ENCODE measurements at regions not wholly inside any gene's neighbourhood (a gene's known extent, or its start where the extent isn't known, plus 50 kb on each side); places are given as distances from the start of the nearest gene placed in this dataset.
A peak's percentile ranks its signal among the peaks of the same experiment; 100 is the strongest.

GRCh38 chr18:25737710-25738311 is 352.6 kb downstream of the SS18 start:
- Mint-ChIP-seq H3K9me3 (no peaks in the 10 kb centered on the region), H3K4me3 (no peak overlapping the region), H3K4me1 (peaks cover 55% of the 10 kb centered on the region), H3K27me3 (ENCODE audit: low read depth) (peaks cover 3% of the 10 kb centered on the region), H3K36me3 (ENCODE audit: low read depth) (no peaks in the 10 kb centered on the region), H3K27ac (peak overlapping the region; percentile 38 to 70 (median 65))
- no peak for TF ChIP-seq CTCF (IDR thresholded peaks at IDR 0.05; ENCODE audit: unreplicated experiment in 3 of 3)

GRCh38 chr18:25736516-25736915 is 353.9 kb downstream of the SS18 start:
- H3K36me3 Mint-ChIP-seq (ENCODE audit: low read depth) = peaks cover under 1% of the 10 kb centered on the region
- no peak overlapping the region for H3K4me3 Mint-ChIP-seq
- H3K9me3 Mint-ChIP-seq = peaks cover 3% of the 10 kb centered on the region
- H3K4me1 Mint-ChIP-seq = peaks cover 48% of the 10 kb centered on the region
- H3K27ac Mint-ChIP-seq = peak overlapping the region in 1 of 3 experiments; percentile 33
- no peak for TF ChIP-seq CTCF (IDR thresholded peaks at IDR 0.05; ENCODE audit: unreplicated experiment in 3 of 3)
- H3K27me3 Mint-ChIP-seq (ENCODE audit: low read depth) = peaks cover 4% of the 10 kb centered on the region

- H3K4me1 Mint-ChIP-seq = peaks cover 46% of the 10 kb centered on the region
- no peak for TF ChIP-seq CTCF (IDR thresholded peaks at IDR 0.05; ENCODE audit: unreplicated experiment in 3 of 3)
- peak overlapping the region in 1 of 3 experiments; percentile 26 for H3K27ac Mint-ChIP-seq
- H3K9me3 Mint-ChIP-seq = peaks cover 11% of the 10 kb centered on the region
- H3K36me3 Mint-ChIP-seq (ENCODE audit: low read depth) = peaks cover 8% of the 10 kb centered on the region
- peaks cover 4% of the 10 kb centered on the region for H3K27me3 Mint-ChIP-seq (ENCODE audit: low read depth)
- no peak overlapping the region for H3K4me3 Mint-ChIP-seq
These were observed 355.0 kb downstream of the SS18 start for GRCh38 chr18:25735459-25735858.

GRCh38 chr18:25734336-25734735 is 356.1 kb downstream of the SS18 start:
- Mint-ChIP-seq H3K4me3 (no peak overlapping the region), H3K4me1 (peaks cover 41% of the 10 kb centered on the region), H3K36me3 (ENCODE audit: low read depth) (peaks cover 12% of the 10 kb centered on the region), H3K9me3 (peaks cover 19% of the 10 kb centered on the region), H3K27me3 (ENCODE audit: low read depth) (peaks cover 4% of the 10 kb centered on the region), H3K27ac (peak overlapping the region in 1 of 3 experiments; percentile 61)
- no peak for TF ChIP-seq CTCF (IDR thresholded peaks at IDR 0.05; ENCODE audit: unreplicated experiment in 3 of 3)

- TF ChIP-seq CTCF (IDR thresholded peaks at IDR 0.05; ENCODE audit: unreplicated experiment in 3 of 3) = no peak
- peaks cover 19% of the 10 kb centered on the region for H3K9me3 Mint-ChIP-seq
These were observed 357.6 kb downstream of the SS18 start for GRCh38 chr18:25732862-25733261.

GRCh38 chr18:25729072-25729471 is 361.3 kb downstream of the SS18 start:
- H3K27ac Mint-ChIP-seq = no peak overlapping the region

More at GRCh38 chr18:25732862-25733261, 357.6 kb downstream of the SS18 start:
- Mint-ChIP-seq H3K4me3 (no peak overlapping the region), H3K27ac (no peak overlapping the region), H3K4me1 (peaks cover 34% of the 10 kb centered on the region), H3K27me3 (ENCODE audit: low read depth) (peaks cover 4% of the 10 kb centered on the region), H3K36me3 (ENCODE audit: low read depth) (peaks cover 12% of the 10 kb centered on the region)

More at GRCh38 chr18:25729072-25729471, 361.3 kb downstream of the SS18 start:
- Mint-ChIP-seq H3K36me3 (ENCODE audit: low read depth) (peaks cover 12% of the 10 kb centered on the region), H3K9me3 (peaks cover 19% of the 10 kb centered on the region), H3K27me3 (ENCODE audit: low read depth) (peaks cover 8% of the 10 kb centered on the region), H3K4me3 (no peak overlapping the region), H3K4me1 (peaks cover 6% of the 10 kb centered on the region)
- no peak for TF ChIP-seq CTCF (IDR thresholded peaks at IDR 0.05; ENCODE audit: unreplicated experiment in 3 of 3)
